ENCODE measurements at regions not wholly inside any gene's neighbourhood (a gene's known extent, or its start where the extent isn't known, plus 50 kb on each side); places are given as distances from the start of the nearest gene placed in this dataset.

DNA sequence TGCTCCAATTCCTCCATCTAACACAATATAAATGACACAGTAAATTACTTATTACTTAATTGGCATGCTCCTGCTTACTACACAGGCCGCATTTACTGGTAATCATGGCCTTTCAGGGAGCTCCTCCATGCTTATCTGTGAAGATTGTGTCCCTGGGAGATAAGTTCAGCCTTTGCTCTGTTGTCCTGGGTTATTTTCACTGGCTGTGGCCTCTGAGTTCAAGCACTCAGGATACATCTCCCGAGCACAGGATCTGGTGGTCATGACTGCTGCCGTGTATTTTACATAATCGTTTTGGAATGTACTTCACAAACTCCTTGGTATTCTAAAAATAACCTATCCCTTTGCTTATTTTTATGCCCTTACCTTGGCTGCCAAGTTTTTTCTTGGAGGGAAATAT lies 215.7 kb downstream of the ICE1 start:
- no peak for DNase-seq (ENCODE audit: low read depth)

GRCh38 chr5:5637173-5637572 lies 214.7 kb downstream of the ICE1 start:
- DNase-seq (ENCODE audit: low read depth), result no peak

GRCh38 chr5:5634817-5635216 lies 212.3 kb downstream of the ICE1 start:
- no peak for DNase-seq (ENCODE audit: low read depth)

DNA sequence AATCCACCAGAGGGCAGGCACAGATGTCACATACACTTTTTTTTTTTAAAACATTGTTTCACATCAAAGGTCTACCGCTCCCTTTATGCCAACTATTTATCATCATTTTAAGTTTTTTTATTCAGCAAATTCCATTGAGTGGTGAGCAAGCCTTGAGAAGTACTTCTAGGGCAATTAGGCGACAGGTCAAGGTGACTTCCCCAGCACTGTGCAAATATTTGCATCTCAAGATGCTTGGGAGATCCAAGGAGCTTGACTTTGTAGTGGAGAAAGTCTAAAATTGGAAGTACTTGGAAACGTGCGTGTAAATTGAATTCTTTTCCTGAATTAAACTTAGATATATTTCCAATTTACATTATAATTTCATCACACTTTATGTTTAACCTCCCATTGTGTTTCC lies 211.1 kb downstream of the ICE1 start:
- no peak for DNase-seq (ENCODE audit: low read depth)

DNA sequence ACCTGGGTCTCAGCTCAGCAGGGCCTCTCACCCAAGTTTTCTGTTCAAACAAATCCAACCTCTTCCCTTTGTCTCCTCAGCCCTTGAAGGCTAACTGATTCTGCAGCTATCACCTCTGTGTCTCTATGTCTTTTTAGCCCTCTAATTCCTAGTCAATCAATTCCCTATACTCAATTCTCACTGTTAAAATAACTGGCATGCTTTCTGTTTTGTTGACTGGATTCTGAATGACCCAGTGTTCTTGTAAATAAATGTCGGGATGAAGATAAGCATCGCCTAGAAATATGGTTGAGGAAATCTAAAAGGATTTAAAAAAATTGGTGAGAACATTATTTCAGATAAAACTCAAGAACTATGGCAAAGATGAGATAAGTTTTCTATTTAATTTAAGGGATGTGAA lies 210.2 kb downstream of the ICE1 start:
- no peak for DNase-seq (ENCODE audit: low read depth)

DNA sequence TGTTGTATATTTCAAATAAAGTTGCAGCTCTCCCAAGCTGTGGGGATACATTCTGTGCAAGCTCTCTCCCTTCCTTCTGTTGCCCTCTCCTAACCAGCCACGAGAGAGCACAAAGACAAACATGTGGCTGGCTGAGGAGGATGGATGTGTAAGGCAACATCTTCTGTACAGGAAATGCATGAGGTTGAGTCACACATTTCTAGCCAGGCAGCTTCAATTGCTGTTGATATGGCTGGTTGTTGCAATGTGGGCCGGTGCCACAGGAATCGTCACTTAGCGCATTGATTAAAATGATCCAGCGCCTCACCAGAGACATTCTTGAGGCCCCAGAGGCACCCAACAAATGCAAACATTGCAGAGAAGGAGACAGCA lies 207.1 kb downstream of the ICE1 start:
- no peak for DNase-seq (ENCODE audit: low read depth)

DNA sequence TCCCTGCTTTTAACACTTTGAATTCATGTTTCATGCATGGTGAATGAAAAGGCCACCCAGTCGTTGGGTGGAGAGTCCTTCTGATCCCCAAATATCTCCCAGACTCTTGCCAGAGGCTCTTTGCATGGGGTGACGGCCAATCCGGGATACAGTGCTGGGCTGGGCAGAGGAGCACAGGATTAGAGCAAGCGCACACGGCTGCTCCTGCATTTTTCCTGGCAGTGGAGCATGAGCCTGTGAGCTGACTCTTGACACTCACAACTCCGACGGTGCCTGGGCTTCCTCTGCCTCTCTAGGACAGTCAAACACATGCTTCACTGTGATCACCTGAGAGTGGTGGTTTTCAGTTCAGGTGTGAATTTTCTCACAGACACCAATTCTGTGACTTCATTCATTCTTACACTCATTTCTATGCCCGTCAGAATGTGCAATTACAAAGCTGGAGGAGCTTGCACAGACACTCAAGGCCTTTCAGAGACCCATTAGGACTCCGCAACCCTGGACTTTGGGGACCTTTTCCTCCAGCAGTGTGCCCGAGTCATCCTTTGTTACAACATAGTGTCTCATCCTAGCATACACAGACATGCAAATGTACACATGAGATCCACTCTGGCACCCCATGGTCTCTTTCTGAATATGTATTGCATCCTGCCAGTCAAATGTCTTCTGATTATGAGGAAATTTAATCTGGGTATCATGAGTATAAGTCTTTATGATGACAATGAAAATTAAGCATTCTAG lies 206.6 kb downstream of the ICE1 start:
- DNase-seq (ENCODE audit: low read depth), result no peak

- DNase-seq (ENCODE audit: low read depth), result no peak
Measured at GRCh38 chr5:5626412-5626811, 203.9 kb downstream of the ICE1 start.

- DNase-seq (ENCODE audit: low read depth), result no peak
Measured at GRCh38 chr5:5625491-5625890, 203.0 kb downstream of the ICE1 start.

GRCh38 chr5:5623397-5623796 lies 200.9 kb downstream of the ICE1 start:
- DNase-seq (ENCODE audit: low read depth), result no peak

DNA sequence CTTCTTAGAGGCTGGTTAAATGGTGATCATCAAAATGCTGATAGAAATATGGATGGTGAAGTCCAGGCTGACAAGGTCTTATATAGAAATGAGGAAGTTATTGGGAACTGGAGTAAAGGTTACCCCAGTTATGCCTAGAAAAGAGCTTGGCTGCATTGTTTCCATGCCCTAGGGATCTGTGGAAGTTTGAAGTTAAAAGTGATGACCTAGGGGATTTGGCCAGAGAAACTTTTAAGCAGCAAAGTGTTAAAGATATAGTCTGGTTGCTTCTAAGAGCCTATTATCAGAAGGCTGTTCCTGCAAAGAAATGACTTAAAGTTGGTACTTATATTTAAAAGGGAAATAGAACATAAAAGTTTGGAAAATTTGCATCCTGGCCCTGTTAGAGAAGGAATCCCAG lies 200.3 kb downstream of the ICE1 start:
- no peak for DNase-seq (ENCODE audit: low read depth)

GRCh38 chr5:5619546-5619945 lies 197.1 kb downstream of the ICE1 start:
- no peak for DNase-seq (ENCODE audit: low read depth)

- DNase-seq (ENCODE audit: low read depth), result no peak
Measured at GRCh38 chr5:5617024-5617423, 194.5 kb downstream of the ICE1 start.

- DNase-seq (ENCODE audit: low read depth), result no peak
Measured at GRCh38 chr5:5616247-5616895, 193.9 kb downstream of the ICE1 start.

GRCh38 chr5:5615569-5615968 lies 193.1 kb downstream of the ICE1 start:
- no peak for DNase-seq (ENCODE audit: low read depth)

DNA sequence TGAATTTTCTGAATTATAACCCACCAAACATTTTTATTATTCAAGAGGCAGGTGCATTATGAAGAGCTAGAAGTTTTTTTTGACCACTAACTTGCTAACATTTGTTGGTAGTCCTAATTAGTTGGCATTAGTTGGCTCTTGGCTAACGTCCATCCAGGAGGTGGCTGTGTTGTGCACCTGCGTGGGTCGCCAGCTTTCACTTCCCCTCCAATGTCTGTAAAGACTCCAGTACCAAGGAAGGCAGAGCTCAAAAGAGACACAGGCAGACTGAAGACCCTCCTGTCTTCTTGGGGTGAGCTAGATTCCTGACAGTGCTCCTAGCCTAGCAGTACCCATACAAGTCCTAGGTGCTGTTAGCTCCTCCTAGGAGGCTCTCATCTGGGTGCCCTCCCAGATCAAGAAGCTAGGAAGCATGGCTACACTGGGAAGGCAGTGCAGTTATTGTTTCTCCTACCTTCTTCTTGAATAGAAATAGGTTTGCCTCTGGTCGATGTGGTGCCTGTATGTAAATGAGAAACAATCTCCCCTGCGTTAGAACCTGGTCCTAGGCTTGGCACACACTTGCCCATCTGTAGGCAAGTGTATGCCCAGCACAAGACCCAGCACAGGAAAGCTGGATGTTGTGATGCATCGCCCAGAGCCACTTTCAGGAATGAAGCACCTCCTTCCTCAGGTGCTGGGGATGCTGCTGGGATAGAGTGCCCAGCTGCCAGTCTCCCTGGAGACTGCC lies 190.9 kb downstream of the ICE1 start:
- DNase-seq (ENCODE audit: low read depth), result no peak

DNA sequence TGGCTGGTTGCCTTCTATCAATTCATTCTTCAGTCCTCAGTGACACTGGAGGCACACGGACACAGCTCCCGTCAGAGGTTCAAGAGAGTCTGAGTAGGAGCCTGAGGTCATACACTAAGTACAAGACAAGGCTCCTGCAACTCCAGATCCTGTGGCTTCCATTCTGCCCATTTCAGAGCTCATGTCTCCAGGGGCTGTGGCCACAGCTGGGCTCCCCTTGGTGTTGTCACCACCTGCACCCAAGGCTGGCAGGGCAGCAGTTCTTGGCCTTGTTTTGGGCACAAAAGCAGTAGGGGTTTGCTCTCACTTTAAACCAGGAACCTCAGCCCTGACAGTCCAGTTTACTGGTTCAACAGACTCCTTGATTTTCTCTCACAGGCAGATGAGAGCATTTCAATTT lies 189.6 kb downstream of the ICE1 start:
- no peak for DNase-seq (ENCODE audit: low read depth)

DNA sequence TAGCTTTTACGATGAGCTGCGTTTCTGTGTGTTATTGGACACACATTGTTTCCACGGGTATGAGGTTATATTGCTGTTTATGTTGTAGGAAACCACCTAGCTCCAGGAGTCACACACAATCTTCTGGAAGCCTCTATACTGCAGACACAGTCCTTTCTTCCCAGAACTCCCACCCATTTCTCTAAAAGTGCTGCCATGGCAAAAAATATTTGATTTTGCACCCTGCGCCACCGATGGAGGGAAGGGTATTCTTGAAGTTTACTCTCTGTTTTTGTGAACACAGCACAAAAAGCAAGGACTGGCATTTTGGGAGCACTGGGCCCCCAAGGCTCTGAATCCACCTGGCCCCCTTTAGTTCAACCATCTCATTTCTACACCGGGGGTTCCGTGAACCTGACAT lies 187.5 kb downstream of the ICE1 start:
- no peak for DNase-seq (ENCODE audit: low read depth)

DNA sequence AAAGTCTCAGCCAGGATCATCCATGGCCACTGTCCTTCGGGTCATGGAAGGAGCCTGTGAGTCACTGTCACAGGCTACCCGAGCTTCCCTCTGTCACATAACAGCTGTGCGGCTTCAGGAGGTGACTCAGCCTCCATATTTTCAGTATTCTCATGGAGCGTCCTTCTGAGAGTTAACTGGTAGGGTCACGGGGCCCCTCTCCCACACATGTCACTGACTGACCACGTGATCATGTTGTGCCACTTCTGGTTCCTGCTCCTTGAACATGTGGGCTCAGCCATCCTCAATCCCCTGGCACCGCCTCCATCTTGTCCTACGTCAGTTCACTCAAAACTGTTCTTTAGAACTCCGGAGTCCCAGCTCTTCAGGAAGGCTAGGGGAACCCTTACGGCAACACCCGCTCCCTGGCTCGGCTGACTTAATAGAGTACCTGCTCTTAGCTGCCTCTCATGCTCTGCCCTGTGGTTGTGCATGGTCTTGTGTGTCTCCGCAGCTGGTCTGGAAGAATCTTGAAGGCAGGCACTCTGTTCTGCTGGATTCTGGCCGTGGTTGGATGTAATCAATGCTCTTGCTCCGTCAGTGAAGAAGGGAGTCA lies 182.8 kb downstream of the ICE1 start:
- DNase-seq (ENCODE audit: low read depth), result no peak

DNA sequence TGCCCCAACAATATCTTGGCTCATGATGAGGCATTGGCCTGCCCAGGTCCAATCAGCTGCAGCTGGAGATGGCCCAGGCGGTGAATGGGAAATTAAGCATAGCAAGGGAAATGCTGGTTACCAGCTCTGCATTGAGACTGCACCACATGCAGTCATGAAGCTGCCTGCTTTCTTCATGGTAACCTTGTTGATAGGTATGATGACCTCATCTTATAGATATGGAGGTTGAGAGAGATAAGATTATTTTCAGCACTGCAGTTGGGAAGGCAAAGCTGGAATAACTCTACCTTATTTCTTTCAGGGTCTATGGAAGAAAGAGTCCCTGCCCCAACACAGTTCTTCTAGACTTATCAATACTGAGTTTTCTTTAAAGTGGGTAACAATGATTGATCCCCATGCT lies 180.1 kb downstream of the ICE1 start:
- DNase-seq (ENCODE audit: low read depth), result no peak

DNA sequence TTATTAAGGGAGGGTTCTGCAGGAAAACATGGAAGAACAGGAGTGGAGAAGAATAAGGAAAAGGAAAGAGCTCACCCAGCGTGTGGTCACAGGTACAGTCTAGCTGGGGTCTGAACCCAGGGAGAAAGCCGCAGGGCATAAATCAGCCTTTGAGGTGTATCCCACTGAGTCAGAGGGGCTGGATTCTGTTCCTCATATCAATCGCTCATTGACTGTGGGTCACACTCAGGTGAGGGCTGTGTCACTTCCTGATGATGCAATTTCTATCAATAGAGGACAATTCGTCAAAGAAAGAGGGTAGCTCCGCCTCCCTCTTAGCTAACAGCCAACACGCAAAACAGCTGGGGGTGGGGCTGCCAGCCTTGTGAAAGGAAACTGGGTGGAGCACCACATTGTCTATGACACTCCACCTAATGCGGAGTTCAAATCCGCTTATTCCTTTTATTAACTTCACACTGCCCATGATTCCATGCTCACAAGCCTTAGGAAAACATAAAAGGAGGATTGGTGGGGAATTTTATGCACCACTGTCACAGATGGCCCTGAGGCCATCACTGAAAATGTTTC lies 176.2 kb downstream of the ICE1 start:
- no peak for DNase-seq (ENCODE audit: low read depth)

GRCh38 chr5:5593391-5593790 lies 170.9 kb downstream of the ICE1 start:
- no peak for DNase-seq (ENCODE audit: low read depth)
